SIG-M5 treated with dmso at 0.1 percent for 504 hours (cell line): ENCODE measurements at regions not wholly inside any gene's neighbourhood (a gene's known extent, or its start where the extent isn't known, plus 50 kb on each side); places are given as distances from the start of the nearest gene placed in this dataset.

ENCODE experiments used
- DNase-seq: peaks from one replicate; lab custom pipeline; 2025; ENCODE audit not compliant: unreplicated experiment; lab: John Stamatoyannopoulos, UW

GRCh38 chr4:181960384-181960783, 282.8 kb upstream of the TENM3 start:
- no peak for DNase-seq

- no peak for DNase-seq
These were observed 280.9 kb upstream of the TENM3 start for GRCh38 chr4:181962321-181962720.

GRCh38 chr4:181964731-181965130, 278.5 kb upstream of the TENM3 start:
- no peak for DNase-seq

GRCh38 chr4:181966104-181966551, 277.1 kb upstream of the TENM3 start:
- no peak for DNase-seq

GRCh38 chr4:181967401-181967800, 275.8 kb upstream of the TENM3 start:
- no peak for DNase-seq

- DNase-seq, result no peak
These were observed 274.8 kb upstream of the TENM3 start for GRCh38 chr4:181968371-181968770.

GRCh38 chr4:181969151-181969550, 274.1 kb upstream of the TENM3 start:
- no peak for DNase-seq

- DNase-seq, result no peak
These were observed 272.8 kb upstream of the TENM3 start for GRCh38 chr4:181970366-181970765.

GRCh38 chr4:181971411-181971810, 271.8 kb upstream of the TENM3 start:
- DNase-seq, result no peak

GRCh38 chr4:181971973-181972372, 271.2 kb upstream of the TENM3 start:
- no peak for DNase-seq

- DNase-seq, result no peak
These were observed 266.4 kb upstream of the TENM3 start for GRCh38 chr4:181976764-181977163.

- DNase-seq, result no peak
These were observed 260.8 kb upstream of the TENM3 start for GRCh38 chr4:181982437-181982836.

- no peak for DNase-seq
These were observed 260.3 kb upstream of the TENM3 start for GRCh38 chr4:181982856-181983255.

GRCh38 chr4:181987392-181987791, 255.8 kb upstream of the TENM3 start:
- DNase-seq, result no peak

- no peak for DNase-seq
These were observed 254.1 kb upstream of the TENM3 start for GRCh38 chr4:181989071-181989470.

- DNase-seq, result no peak
These were observed 251.7 kb upstream of the TENM3 start for GRCh38 chr4:181991369-181992108.

- no peak for DNase-seq
These were observed 244.6 kb upstream of the TENM3 start for GRCh38 chr4:181998398-181999295.

- no peak for DNase-seq
These were observed 243.1 kb upstream of the TENM3 start for GRCh38 chr4:182000077-182000476.

- DNase-seq, result no peak
These were observed 232.3 kb upstream of the TENM3 start for GRCh38 chr4:182010876-182011275.

GRCh38 chr4:182014164-182014563, 229.0 kb upstream of the TENM3 start:
- DNase-seq, result no peak

GRCh38 chr4:182015014-182015413, 228.2 kb upstream of the TENM3 start:
- no peak for DNase-seq

GRCh38 chr4:182015893-182016292, 227.3 kb upstream of the TENM3 start:
- DNase-seq, result no peak
